GM18870 (cell line): ENCODE measurements at regions not wholly inside any gene's neighbourhood (a gene's known extent, or its start where the extent isn't known, plus 50 kb on each side); places are given as distances from the start of the nearest gene placed in this dataset.

Experiments
- ATAC-seq: cut with Tn5 transposase; IDR thresholded peaks from one replicate; pipeline ENCODE4 v1.9.1; 2021; ENCODE audit warnings: moderate library complexity; ENCODE audit not compliant: unreplicated experiment

GRCh38 chr1:199716729-199717128 is 310.8 kb upstream of the NR5A2 start:
- ATAC-seq, result no peak

- no peak for ATAC-seq
Observed at GRCh38 chr1:199719156-199719842, 308.2 kb upstream of the NR5A2 start.

GRCh38 chr1:199720496-199720895 is 307.0 kb upstream of the NR5A2 start:
- ATAC-seq, result no peak

- no peak for ATAC-seq
Observed at GRCh38 chr1:199721001-199721400, 306.5 kb upstream of the NR5A2 start.

GRCh38 chr1:199723250-199723956 is 304.1 kb upstream of the NR5A2 start:
- no peak for ATAC-seq

GRCh38 chr1:199724049-199724448 is 303.5 kb upstream of the NR5A2 start:
- no peak for ATAC-seq

- ATAC-seq, result peak; percentile 80
Observed at GRCh38 chr1:199725002-199725565, 302.4 kb upstream of the NR5A2 start.

GRCh38 chr1:199727682-199728081 is 299.8 kb upstream of the NR5A2 start:
- no peak for ATAC-seq

GRCh38 chr1:199728345-199728744 is 299.2 kb upstream of the NR5A2 start:
- ATAC-seq, result no peak

GRCh38 chr1:199733125-199733524 is 294.4 kb upstream of the NR5A2 start:
- ATAC-seq, result no peak

GRCh38 chr1:199734186-199734585 is 293.3 kb upstream of the NR5A2 start:
- ATAC-seq, result no peak

- no peak for ATAC-seq
Observed at GRCh38 chr1:199735660-199736059, 291.9 kb upstream of the NR5A2 start.

- ATAC-seq, result no peak
Observed at GRCh38 chr1:199736646-199737045, 290.9 kb upstream of the NR5A2 start.

GRCh38 chr1:199741586-199741985 is 285.9 kb upstream of the NR5A2 start:
- ATAC-seq, result no peak

- no peak for ATAC-seq
Observed at GRCh38 chr1:199742547-199742946, 285.0 kb upstream of the NR5A2 start.

GRCh38 chr1:199743227-199743626 is 284.3 kb upstream of the NR5A2 start:
- ATAC-seq, result no peak

- no peak for ATAC-seq
Observed at GRCh38 chr1:199746666-199747384, 280.7 kb upstream of the NR5A2 start.

GRCh38 chr1:199747984-199748383 is 279.5 kb upstream of the NR5A2 start:
- ATAC-seq, result no peak

- no peak for ATAC-seq
Observed at GRCh38 chr1:199751506-199751905, 276.0 kb upstream of the NR5A2 start.

- no peak for ATAC-seq
Observed at GRCh38 chr1:199751962-199752687, 275.4 kb upstream of the NR5A2 start.

- no peak for ATAC-seq
Observed at GRCh38 chr1:199752688-199753027, 274.9 kb upstream of the NR5A2 start.
